B cell (primary cell): ENCODE measurements at regions not wholly inside any gene's neighbourhood (a gene's known extent, or its start where the extent isn't known, plus 50 kb on each side); places are given as distances from the start of the nearest gene placed in this dataset.

ENCODE experiments used
- ATAC-seq: fragments of 200-7000 bp; cut with Tn5 transposase; one replicate; pipeline ENCODE4 v1.10.0; 2021; ENCODE audit warnings: low read depth, mild to moderate bottlenecking, moderate number of reproducible peaks, moderate library complexity
- CTCF ChIA-PET: fragments of 350-600 bp; sonication (Branson Sonifier 250); formaldehyde crosslinking; loops from one replicate; lab custom pipeline; 2021; ENCODE audit warnings: antibody characterized with exemption, inconsistent platforms; lab: Charles Lee
- POLR2A ChIA-PET: fragments of 350-600 bp; sonication (Branson Sonifier 250); formaldehyde crosslinking; loops from one replicate; lab custom pipeline; 2021; ENCODE audit warnings: antibody characterized with exemption; lab: Charles Lee
- DNase-seq: peaks from one replicate; pipeline ENCODE4 v3.0.0; 2013
- H2AFZ ChIP-seq: 2 replicates; pipeline ENCODE4 v1.6.1; 2012; ENCODE audit warnings: mild to moderate bottlenecking, low read depth, low read length; ENCODE audit not compliant: insufficient read depth, poor library complexity, severe bottlenecking
- H3K27ac ChIP-seq, 2 donors: 1 replicate in 1 of 2; 2 replicates in 1 of 2; pipeline ENCODE4 v1.5.1; 2012 to 2013; ENCODE audit warnings: low read length in 2 of 2, mild to moderate bottlenecking in 2 of 2, moderate library complexity in 1 of 2
- H3K27me3 ChIP-seq, 4 experiments: fragments of 200-600 bp in 1 of 4; sonication (generic) in 1 of 4; replicated peaks in 1 of 4; 1 replicate in 2 of 4; 2 replicates in 2 of 4; pipeline versions ENCODE4 v1.6.1 to v1.7.0; 2013 to 2016; ENCODE audit warnings: low read length in 3 of 4, mild to moderate bottlenecking in 2 of 4, mixed read lengths in 1 of 4, moderate library complexity in 1 of 4; ENCODE audit not compliant: insufficient read depth in 4 of 4, control insufficient read depth in 3 of 4; ENCODE audit errors: control extremely low read depth in 1 of 4
- H3K36me3 ChIP-seq, 2 experiments: replicated peaks in 1 of 2; 1 replicate in 1 of 2; 2 replicates in 1 of 2; pipeline versions ENCODE4 v1.6.1 to v1.7.1; 2013; ENCODE audit warnings: low read length in 1 of 2; ENCODE audit not compliant: insufficient read depth in 2 of 2, control insufficient read depth in 1 of 2; ENCODE audit errors: control extremely low read depth in 1 of 2, extremely low read depth in 1 of 2
- H3K4me1 ChIP-seq, 2 donors: fragments of 200-600 bp in 1 of 2; sonication (generic) in 1 of 2; 1 replicate in 1 of 2; 2 replicates in 1 of 2; pipeline versions ENCODE4 v1.5.1 to v1.6.1; 2013 to 2017; ENCODE audit warnings: low read length in 2 of 2; ENCODE audit not compliant: control insufficient read depth in 2 of 2, insufficient read depth in 2 of 2
- H3K4me2 ChIP-seq: replicated peaks from 2 replicates; pipeline ENCODE3; 2012; ENCODE audit warnings: mild to moderate bottlenecking, low read depth, low read length; ENCODE audit not compliant: poor library complexity, severe bottlenecking
- H3K4me3 ChIP-seq, 5 experiments: fragments of 200-600 bp in 1 of 5; sonication (generic) in 1 of 5; 1 replicate in 3 of 5; 2 replicates in 2 of 5; pipeline versions ENCODE4 v1.5.1 to v1.7.0; 2011 to 2016; ENCODE audit warnings: low read length in 4 of 5, mild to moderate bottlenecking in 4 of 5, low read depth in 2 of 5, control low read depth in 1 of 5, moderate library complexity in 1 of 5; ENCODE audit not compliant: insufficient read depth in 1 of 5; ENCODE audit errors: control extremely low read depth in 1 of 5, extremely low read depth in 1 of 5
- H3K79me2 ChIP-seq: fragments of 200-600 bp; sonication (generic); one replicate; pipeline ENCODE4 v1.6.0; 2016; ENCODE audit warnings: low read length; ENCODE audit not compliant: control insufficient read depth, insufficient read depth
- H3K9ac ChIP-seq: fragments of 200-600 bp; sonication (generic); 2 replicates; pipeline ENCODE4 v1.6.1; 2017; ENCODE audit warnings: mild to moderate bottlenecking, low read length, moderate library complexity
- H3K9me3 ChIP-seq, 3 donors: one replicate each; pipeline versions ENCODE4 v1.6.1 to v1.7.1; 2013; ENCODE audit warnings: low read length in 2 of 3; ENCODE audit not compliant: control insufficient read depth in 2 of 3, insufficient read depth in 1 of 3; ENCODE audit errors: control extremely low read depth in 1 of 3
- H4K20me1 ChIP-seq: 2 replicates; pipeline ENCODE4 v1.6.0; 2012; ENCODE audit warnings: mild to moderate bottlenecking, low read length; ENCODE audit not compliant: insufficient read depth, control insufficient read depth, poor library complexity, severe bottlenecking
- H3K27ac Mint-ChIP-seq: one replicate; pipeline ENCODE4 v1.8.0; 2021; ENCODE audit warnings: mixed read lengths
- H3K27me3 Mint-ChIP-seq: one replicate; pipeline ENCODE4 v1.8.0; 2021; ENCODE audit warnings: mixed read lengths
- H3K4me1 Mint-ChIP-seq: one replicate; pipeline ENCODE4 v1.8.0; 2021; ENCODE audit warnings: mixed read lengths
- H3K4me3 Mint-ChIP-seq: one replicate; pipeline ENCODE4 v1.8.0; 2021; ENCODE audit warnings: mixed read lengths
- H3K9me3 Mint-ChIP-seq: one replicate; pipeline ENCODE4 v1.8.0; 2022; ENCODE audit warnings: mixed read lengths; ENCODE audit not compliant: insufficient read depth
- EZH2 ChIP-seq: IDR thresholded peaks from 2 replicates; pipeline ENCODE4 v1.6.1; 2012; ENCODE audit warnings: borderline replicate concordance, low read depth, mild to moderate bottlenecking, moderate library complexity, low read length; ENCODE audit not compliant: insufficient read depth, poor library complexity, severe bottlenecking
- WGBS: methylation state at CpG from one replicate; pipeline ENCODE4 v1.1.5; 2013; ENCODE audit warnings: missing lambda C conversion rate; ENCODE audit not compliant: insufficient coverage; 5-methylcytosine and 5-hydroxymethylcytosine counted together
- intact Hi-C: fragments of 100-400 bp; cut with micrococcal nuclease; formaldehyde crosslinking; loops from one replicate; pipeline ENCODE4 v1.10.0; 2022
- TF ChIP-seq, protein P1 (sequence below): fragments of 200-600 bp; IDR thresholded peaks from one replicate; pipeline ENCODE4 v1.8.0; 2022; ENCODE audit warnings: antibody characterized with exemption, mild to moderate bottlenecking

GRCh38 chr2:21251216-21251980 is 127.6 kb downstream of the TDRD15 start:
- Histone ChIP-seq H4K20me1 (no peaks in the 10 kb centered on the region), H3K4me2 (no peak overlapping the region), H3K9ac (no peak overlapping the region), H3K4me1 (no peaks in the 10 kb centered on the region), H3K79me2 (no peaks in the 10 kb centered on the region), H3K4me3 (no peak overlapping the region), H3K9me3 (peaks cover 0 to 4% (median 0%) of the 10 kb centered on the region in 3 donors), H3K27ac (no peak overlapping the region), H2AFZ (no peak overlapping the region), H3K36me3 (no peaks in the 10 kb centered on the region), H3K27me3 (no peaks in the 10 kb centered on the region)
- TF ChIP-seq, protein P1, sequence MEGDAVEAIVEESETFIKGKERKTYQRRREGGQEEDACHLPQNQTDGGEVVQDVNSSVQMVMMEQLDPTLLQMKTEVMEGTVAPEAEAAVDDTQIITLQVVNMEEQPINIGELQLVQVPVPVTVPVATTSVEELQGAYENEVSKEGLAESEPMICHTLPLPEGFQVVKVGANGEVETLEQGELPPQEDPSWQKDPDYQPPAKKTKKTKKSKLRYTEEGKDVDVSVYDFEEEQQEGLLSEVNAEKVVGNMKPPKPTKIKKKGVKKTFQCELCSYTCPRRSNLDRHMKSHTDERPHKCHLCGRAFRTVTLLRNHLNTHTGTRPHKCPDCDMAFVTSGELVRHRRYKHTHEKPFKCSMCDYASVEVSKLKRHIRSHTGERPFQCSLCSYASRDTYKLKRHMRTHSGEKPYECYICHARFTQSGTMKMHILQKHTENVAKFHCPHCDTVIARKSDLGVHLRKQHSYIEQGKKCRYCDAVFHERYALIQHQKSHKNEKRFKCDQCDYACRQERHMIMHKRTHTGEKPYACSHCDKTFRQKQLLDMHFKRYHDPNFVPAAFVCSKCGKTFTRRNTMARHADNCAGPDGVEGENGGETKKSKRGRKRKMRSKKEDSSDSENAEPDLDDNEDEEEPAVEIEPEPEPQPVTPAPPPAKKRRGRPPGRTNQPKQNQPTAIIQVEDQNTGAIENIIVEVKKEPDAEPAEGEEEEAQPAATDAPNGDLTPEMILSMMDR: no peak
- TF ChIP-seq EZH2: no peak
- Mint-ChIP-seq H3K9me3 (no peaks in the 10 kb centered on the region), H3K4me3 (no peak overlapping the region), H3K27ac (no peak overlapping the region), H3K4me1 (no peaks in the 10 kb centered on the region), H3K27me3 (no peaks in the 10 kb centered on the region)
- ChIA-PET POLR2A (no interaction called here), CTCF (no interaction called here)
- 96% methylated on average over 4 of the region's 5 CpGs for whole genome bisulfite sequencing
- ATAC-seq: no peak
- DNase-seq: no peak
- intact Hi-C loops: no loop called here

GRCh38 chr2:21253311-21254027 is 129.7 kb downstream of the TDRD15 start:
- no peak overlapping the region for H2AFZ ChIP-seq
- no peak overlapping the region for H3K4me2 ChIP-seq
- CTCF ChIA-PET: no interaction called here
- ATAC-seq (no peak), DNase-seq (no peak)
- Mint-ChIP-seq H3K4me1 (no peaks in the 10 kb centered on the region), H3K4me3 (no peak overlapping the region), H3K9me3 (no peaks in the 10 kb centered on the region), H3K27ac (no peak overlapping the region), H3K27me3 (no peaks in the 10 kb centered on the region)
- no peaks in the 10 kb centered on the region for H3K27me3 ChIP-seq
- no peaks in the 10 kb centered on the region for H3K4me1 ChIP-seq
- TF ChIP-seq EZH2: no peak
- TF ChIP-seq, protein P1: no peak
- intact Hi-C loops: no loop called here
- H3K9me3 ChIP-seq: peaks cover 0 to 4% (median 0%) of the 10 kb centered on the region in 3 donors
- H3K27ac ChIP-seq: no peak overlapping the region
- no peaks in the 10 kb centered on the region for H3K79me2 ChIP-seq
- H3K4me3 ChIP-seq: no peak overlapping the region
- H4K20me1 ChIP-seq: no peaks in the 10 kb centered on the region
- 100% methylated on average over 1 of the region's 3 CpGs for WGBS
- POLR2A ChIA-PET: no interaction called here
- no peaks in the 10 kb centered on the region for H3K36me3 ChIP-seq
- no peak overlapping the region for H3K9ac ChIP-seq
